ENCODE measurements at regions not wholly inside any gene's neighbourhood (a gene's known extent, or its start where the extent isn't known, plus 50 kb on each side); places are given as distances from the start of the nearest gene placed in this dataset.
"Not testable (repeated sequence)": the region's sequence is repeated elsewhere in the genome, so short reads cannot be mapped to it uniquely, and the experiment has no call there.

DNA sequence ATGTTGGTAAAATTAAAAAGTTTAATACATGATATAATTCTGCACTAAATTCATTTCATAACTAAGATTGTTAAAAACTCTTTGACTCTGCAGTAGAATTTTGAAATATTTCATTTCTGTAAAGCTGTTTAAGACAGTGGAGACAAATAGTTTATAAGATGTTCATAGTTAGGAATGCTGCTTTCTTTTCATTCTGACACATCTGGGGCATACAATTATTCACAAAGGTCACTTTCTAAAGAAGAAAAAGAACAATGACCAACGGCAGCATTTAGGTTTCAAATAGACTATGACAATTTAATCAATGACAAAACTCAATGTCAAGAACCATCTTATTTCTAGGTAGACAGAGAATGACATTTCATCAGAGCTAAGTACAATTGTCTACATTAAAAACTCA lies 1422.1 kb downstream of the PCDH9 start:
- no peak overlapping the region for H3K4me3 Mint-ChIP-seq
- peaks cover 2% of the 10 kb centered on the region for H3K9me3 Mint-ChIP-seq
- no peak overlapping the region for H3K27ac Mint-ChIP-seq
- H3K36me3 Mint-ChIP-seq, result no peaks in the 10 kb centered on the region
- ATAC-seq (ENCODE audit: low read depth) (no peak), DNase-seq (ENCODE audit: low spot score in 2 of 2) (no peak)
- no peaks in the 10 kb centered on the region for H3K27me3 Mint-ChIP-seq
- H3K4me1 Mint-ChIP-seq, result no peaks in the 10 kb centered on the region

DNA sequence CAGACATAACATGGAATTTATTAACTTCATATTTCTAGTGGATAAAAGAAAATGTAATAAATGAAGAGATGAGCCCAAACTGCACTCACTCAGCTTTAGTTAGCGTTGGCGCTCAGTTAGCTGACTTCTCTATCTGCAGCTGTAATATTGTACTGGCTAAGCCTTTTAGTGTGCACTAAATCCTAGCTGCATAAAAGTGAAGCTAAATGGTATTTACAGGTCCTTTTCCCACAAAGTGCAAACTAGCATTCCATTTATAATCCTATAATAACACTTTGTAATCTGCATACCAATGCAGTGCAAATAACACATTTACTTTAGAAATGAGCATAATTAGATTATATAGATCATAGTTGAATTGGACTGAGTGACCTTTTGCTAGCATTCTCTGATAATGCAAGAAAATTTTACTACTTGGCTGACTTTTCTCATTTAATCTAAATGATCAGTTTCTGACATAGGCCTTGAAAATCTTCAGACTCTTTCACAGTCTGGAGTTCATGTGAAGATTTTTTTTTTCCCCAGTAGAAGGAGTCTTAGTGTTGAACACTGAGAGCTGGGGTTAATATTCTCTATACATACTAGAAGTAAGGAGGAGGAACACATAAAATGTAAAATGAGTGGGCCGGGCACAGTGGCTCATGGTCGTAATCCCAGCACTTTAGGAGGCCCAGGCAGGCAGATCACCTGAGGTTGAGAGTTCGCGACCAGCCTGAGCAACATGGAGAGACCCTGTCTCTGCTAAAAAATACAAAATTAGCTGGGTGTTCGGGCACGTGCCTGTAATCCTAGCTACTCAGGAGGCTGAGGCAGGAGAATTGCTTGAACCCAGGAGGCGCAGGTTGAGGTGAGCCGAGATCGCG lies 1426.4 kb downstream of the PCDH9 start:
- Mint-ChIP-seq H3K36me3 (no peaks in the 10 kb centered on the region), H3K27me3 (no peaks in the 10 kb centered on the region), H3K27ac (no peak overlapping the region), H3K9me3 (no peaks in the 10 kb centered on the region), H3K4me1 (no peaks in the 10 kb centered on the region), H3K4me3 (no peak overlapping the region)
- ATAC-seq (ENCODE audit: low read depth) (no peak), DNase-seq (ENCODE audit: low spot score in 2 of 2) (no peak)

DNA sequence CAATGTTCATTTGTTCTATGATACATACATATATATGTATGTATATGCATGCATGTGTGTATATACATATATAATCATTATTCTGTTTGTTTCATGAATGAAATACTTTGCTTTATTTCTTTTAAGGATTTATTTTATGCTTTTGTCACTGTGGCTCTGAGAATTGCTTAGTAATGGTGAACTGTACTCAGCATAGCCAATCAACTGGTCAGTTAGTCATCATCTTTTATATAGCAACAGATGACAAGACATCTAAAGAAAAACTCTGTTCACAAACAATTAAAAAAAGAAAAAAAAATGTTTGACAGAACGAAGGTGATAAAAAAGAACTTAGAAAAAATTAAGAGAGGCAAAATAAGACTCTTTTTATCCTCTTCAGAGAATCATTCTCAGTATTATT lies 1440.3 kb downstream of the PCDH9 start:
- ATAC-seq (ENCODE audit: low read depth), result no peak
- DNase-seq (ENCODE audit: low spot score in 2 of 2), result no peak
- no peak overlapping the region for H3K4me3 Mint-ChIP-seq
- H3K27me3 Mint-ChIP-seq, result no peaks in the 10 kb centered on the region
- no peaks in the 10 kb centered on the region for H3K36me3 Mint-ChIP-seq
- no peak overlapping the region for H3K27ac Mint-ChIP-seq
- peaks cover 4% of the 10 kb centered on the region for H3K9me3 Mint-ChIP-seq
- no peaks in the 10 kb centered on the region for H3K4me1 Mint-ChIP-seq

DNA sequence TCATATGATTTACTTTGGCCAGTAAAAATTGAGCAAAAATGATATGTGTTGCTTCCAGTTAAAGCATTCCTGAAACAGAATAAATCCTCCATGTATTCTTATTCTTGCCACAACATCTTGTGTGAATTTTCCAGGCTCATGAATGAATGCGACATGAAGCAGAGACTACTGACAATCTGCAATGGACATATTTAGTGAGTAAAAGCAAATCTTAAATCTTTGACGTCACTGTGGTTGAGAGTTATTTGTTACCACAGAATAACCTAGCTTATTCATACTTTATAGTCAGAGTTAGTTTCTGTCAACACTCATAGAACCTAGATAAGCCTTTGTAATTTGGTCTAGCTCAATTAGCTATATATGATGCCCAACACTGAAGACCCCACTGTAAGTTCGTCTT lies 1443.1 kb downstream of the PCDH9 start:
- no peaks in the 10 kb centered on the region for H3K27me3 Mint-ChIP-seq
- peaks cover 3% of the 10 kb centered on the region for H3K9me3 Mint-ChIP-seq
- H3K36me3 Mint-ChIP-seq, result no peaks in the 10 kb centered on the region
- ATAC-seq (ENCODE audit: low read depth) (no peak), DNase-seq (ENCODE audit: low spot score in 2 of 2) (no peak)
- no peak overlapping the region for H3K4me3 Mint-ChIP-seq
- H3K27ac Mint-ChIP-seq, result no peak overlapping the region
- H3K4me1 Mint-ChIP-seq, result no peaks in the 10 kb centered on the region

DNA sequence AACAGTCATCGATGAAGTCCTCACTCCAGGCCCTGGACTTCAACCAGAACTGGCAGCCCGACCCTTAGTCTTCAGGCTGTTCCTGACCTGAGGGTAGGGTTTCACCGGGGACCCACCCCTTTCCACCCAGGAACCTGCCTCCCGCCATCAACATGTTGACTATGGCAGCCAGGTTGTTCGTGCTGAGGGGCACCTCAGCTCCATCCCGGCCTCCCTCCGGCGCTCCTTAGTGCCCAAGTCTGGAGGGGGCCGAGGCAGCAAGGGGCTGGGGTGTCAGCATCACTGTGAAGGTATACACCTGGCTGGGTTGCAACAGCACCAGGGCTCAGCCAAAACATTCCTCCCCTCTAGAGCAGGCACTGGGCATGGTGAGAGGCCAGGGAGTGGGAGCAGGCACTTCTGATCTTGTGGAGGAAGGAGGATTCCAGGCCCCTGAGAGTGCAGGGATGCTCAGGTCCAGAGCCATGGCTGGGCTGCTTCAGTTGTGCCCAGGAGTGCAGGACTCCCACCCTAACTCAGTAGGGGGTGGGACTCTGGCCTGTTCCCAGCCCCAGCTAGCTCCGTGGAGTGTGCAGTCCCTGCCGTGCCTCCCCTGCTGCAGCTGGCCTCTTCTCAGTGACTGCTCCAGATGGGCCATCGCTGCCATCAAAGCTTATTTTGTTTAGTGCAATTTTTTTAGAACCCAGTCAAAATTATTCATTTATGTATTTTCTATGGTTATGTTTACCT lies 1445.9 kb downstream of the PCDH9 start:
- H3K27me3 Mint-ChIP-seq, result no peaks in the 10 kb centered on the region
- peaks cover 5% of the 10 kb centered on the region for H3K9me3 Mint-ChIP-seq

DNA sequence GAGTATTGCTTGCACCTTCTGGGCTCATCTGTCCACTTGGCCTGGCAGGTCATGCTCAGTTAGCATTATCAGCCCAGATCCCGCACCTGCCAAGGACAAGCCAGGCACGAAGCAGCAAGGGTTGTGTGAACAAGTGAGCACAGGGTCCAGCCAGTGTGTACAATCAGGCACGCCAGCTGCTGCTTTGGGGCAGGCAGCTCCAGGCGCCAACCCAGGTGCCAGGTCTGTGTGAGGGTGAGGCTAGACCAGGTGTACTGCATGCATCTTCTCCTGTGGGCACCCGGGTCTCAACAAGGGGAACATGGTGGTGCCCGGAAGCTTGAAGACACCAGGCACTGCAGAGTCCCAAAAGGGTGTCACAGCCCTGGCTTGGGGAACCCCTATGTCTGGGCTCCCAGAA lies 1446.8 kb downstream of the PCDH9 start:
- no peak overlapping the region for H3K4me3 Mint-ChIP-seq
- H3K36me3 Mint-ChIP-seq, result no peaks in the 10 kb centered on the region
- no peaks in the 10 kb centered on the region for H3K4me1 Mint-ChIP-seq
- no peak for ATAC-seq (ENCODE audit: low read depth)
- no peaks in the 10 kb centered on the region for H3K27me3 Mint-ChIP-seq
- H3K9me3 Mint-ChIP-seq, result peaks cover 5% of the 10 kb centered on the region
- no peak for DNase-seq (ENCODE audit: low spot score in 2 of 2)
- H3K27ac Mint-ChIP-seq, result no peak overlapping the region

More for the DNA sequence above, 1445.9 kb downstream of the PCDH9 start:
- Mint-ChIP-seq H3K4me3 (no peak overlapping the region), H3K4me1 (no peaks in the 10 kb centered on the region), H3K36me3 (no peaks in the 10 kb centered on the region), H3K27ac (no peak overlapping the region)
- no peak for DNase-seq (ENCODE audit: low spot score in 2 of 2)
- ATAC-seq (ENCODE audit: low read depth), result no peak

DNA sequence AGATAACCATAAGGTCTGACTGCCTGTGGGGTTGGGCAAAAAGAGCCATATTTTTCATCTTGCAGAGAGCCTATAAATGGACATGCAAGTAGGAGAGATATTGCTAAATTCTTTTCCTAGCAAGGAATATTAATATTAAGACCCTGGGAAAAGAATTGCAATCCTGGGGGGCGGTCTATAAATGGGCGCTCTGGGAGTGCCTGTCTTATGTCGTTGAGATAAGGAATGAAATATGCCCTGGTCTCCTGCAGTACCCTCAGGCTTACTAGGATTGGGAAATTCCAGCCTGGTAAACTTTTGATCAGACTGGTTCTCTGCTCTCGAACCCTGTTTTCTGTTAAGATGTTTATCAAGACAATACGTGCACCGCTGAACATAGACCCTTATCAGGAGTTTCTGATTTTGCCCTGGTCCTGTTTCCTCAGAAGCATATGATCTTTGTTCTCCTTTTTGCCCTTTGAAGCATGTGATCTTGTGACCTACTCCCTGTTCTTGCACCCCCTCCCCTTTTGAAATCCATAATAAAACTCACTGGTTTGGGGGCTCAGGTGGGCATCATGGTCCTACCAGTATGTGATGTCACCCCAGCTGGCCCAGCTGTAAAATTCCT lies 1458.3 kb downstream of the PCDH9 start:
- H3K4me3 Mint-ChIP-seq; DNase-seq (ENCODE audit: low spot score in 2 of 2); H3K36me3 Mint-ChIP-seq; H3K27me3 Mint-ChIP-seq; H3K4me1 Mint-ChIP-seq; H3K27ac Mint-ChIP-seq; ATAC-seq (ENCODE audit: low read depth): not testable (repeated sequence)
- peaks cover 11% of the 10 kb centered on the region for H3K9me3 Mint-ChIP-seq

DNA sequence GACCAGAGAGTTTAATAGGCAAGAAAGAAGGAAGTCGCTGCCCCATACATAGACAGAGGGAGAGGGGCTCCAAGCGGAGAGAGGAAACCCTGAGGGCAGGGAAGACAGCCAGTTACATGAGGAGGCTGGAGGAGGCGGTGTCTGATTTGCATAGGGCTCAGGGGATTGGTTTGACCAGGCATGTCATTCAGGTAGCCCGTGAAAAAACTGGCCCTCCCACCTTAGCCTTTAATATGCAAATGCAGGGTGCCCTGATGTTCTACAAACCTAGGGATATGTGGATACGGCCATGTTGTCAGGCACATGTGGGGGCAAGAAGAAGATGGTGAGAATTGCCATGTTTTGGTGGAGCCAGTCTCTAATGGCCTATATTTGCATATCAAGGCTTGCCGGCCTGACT lies 1461.6 kb downstream of the PCDH9 start:
- no peak for DNase-seq (ENCODE audit: low spot score in 2 of 2)
- Mint-ChIP-seq H3K27ac (no peak overlapping the region), H3K36me3 (no peaks in the 10 kb centered on the region), H3K4me1 (no peaks in the 10 kb centered on the region), H3K4me3 (no peak overlapping the region), H3K27me3 (no peaks in the 10 kb centered on the region), H3K9me3 (peaks cover 11% of the 10 kb centered on the region)
- no peak for ATAC-seq (ENCODE audit: low read depth)

DNA sequence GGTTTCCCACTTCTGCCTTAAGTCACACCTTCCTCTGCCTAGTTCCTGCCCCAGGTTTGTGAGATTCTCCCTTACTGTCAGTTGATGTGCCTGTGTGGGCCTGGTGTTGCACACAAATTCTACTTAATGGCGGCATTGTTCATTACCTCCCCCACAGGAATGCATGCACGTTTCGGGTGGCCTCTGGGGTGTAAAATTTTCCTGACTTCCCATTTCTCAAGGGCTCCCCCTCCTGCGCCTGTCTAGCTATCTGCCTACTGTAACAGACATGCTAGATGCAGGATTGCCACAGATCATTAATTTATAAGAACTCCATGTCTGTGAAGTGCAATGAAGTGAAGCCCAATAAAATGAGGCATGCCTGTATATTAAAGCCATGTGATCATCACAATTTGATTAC lies 1466.3 kb downstream of the PCDH9 start:
- H3K36me3 Mint-ChIP-seq, result no peaks in the 10 kb centered on the region
- DNase-seq (ENCODE audit: low spot score in 2 of 2) (no peak), ATAC-seq (ENCODE audit: low read depth) (no peak)
- no peak overlapping the region for H3K4me3 Mint-ChIP-seq
- H3K27me3 Mint-ChIP-seq, result no peaks in the 10 kb centered on the region
- peaks cover 14% of the 10 kb centered on the region for H3K9me3 Mint-ChIP-seq
- H3K4me1 Mint-ChIP-seq, result no peaks in the 10 kb centered on the region
- no peak overlapping the region for H3K27ac Mint-ChIP-seq

DNA sequence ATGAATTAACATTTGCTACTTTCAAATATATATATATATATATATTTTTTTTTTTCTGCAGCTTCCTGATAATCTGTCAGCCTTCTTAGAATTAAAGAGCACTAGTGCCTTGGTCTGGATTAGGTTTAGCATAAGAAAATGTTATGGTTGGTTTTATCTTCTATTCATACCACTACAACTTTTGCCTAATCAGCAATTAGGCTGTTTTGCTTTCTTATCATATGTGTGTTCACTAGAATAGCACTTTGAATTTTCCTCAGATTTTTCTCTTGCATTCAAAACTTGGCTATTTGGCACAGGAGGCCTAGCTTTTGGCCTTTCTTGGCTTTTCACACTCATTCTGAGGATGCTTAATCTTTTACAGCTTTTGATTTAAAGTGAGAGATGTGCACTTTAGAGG lies 1468.1 kb downstream of the PCDH9 start:
- H3K36me3 Mint-ChIP-seq, result no peaks in the 10 kb centered on the region
- no peak overlapping the region for H3K27ac Mint-ChIP-seq
- H3K27me3 Mint-ChIP-seq, result no peaks in the 10 kb centered on the region
- ATAC-seq (ENCODE audit: low read depth) (no peak), DNase-seq (ENCODE audit: low spot score in 2 of 2) (no peak)
- H3K9me3 Mint-ChIP-seq, result peaks cover 14% of the 10 kb centered on the region
- H3K4me3 Mint-ChIP-seq, result no peak overlapping the region
- H3K4me1 Mint-ChIP-seq, result no peaks in the 10 kb centered on the region

DNA sequence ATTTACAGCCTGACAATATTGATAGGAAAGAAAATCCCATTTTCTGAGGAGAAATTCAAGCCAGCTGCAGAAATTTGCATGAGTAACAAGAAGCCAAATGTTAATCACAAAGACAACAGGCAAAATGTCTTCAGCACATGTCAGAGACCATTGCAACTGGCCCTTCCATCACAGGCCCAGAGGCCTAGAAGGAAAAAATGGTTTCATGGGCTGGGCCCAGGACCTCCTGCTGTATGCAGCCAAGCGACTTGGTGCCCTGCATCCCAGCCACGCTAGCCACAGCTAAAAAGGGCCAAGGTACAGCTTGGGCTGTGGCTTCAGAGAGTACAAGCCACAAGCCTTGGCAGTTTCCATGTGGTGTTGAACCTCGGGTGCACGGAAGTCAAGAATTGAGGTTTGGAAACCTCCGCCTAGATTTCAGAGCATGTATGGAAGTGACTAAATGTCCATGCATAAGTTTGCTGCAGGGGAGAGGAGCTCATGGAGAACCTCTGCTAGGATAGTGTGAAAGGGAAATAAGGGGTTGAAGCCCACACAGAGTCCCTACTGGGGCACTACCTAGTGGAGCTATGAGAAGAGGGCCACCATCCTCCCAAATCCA lies 1474.0 kb downstream of the PCDH9 start:
- DNase-seq (ENCODE audit: low spot score in 2 of 2) (no peak), ATAC-seq (ENCODE audit: low read depth) (no peak)
- no peaks in the 10 kb centered on the region for H3K36me3 Mint-ChIP-seq
- no peaks in the 10 kb centered on the region for H3K4me1 Mint-ChIP-seq
- no peak overlapping the region for H3K27ac Mint-ChIP-seq
- peaks cover 18% of the 10 kb centered on the region for H3K9me3 Mint-ChIP-seq
- H3K4me3 Mint-ChIP-seq, result no peak overlapping the region
- H3K27me3 Mint-ChIP-seq, result no peaks in the 10 kb centered on the region

DNA sequence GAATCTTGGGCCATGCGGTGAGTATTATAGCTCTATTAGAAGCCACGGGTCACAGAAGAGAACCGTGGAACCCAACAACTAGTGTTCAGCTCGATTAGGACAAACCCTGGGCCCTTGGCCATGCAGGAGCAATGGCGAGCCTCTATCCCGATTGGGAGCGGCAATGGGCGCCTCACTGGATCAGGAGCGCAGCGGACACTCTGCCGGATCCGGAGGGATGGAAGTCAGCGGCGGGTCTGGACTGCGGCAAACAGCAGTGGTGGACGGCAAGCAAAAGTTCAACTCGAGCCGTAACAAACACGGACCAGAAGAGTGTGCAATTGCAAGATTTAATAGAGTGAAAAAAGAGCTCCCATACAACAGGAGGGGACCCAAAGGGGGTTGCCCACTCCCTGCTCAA lies 1481.9 kb downstream of the PCDH9 start:
- Mint-ChIP-seq H3K27ac (no peak overlapping the region), H3K27me3 (no peaks in the 10 kb centered on the region), H3K36me3 (no peaks in the 10 kb centered on the region), H3K9me3 (peaks cover 7% of the 10 kb centered on the region), H3K4me1 (no peaks in the 10 kb centered on the region), H3K4me3 (no peak overlapping the region)
- ATAC-seq (ENCODE audit: low read depth) (no peak), DNase-seq (ENCODE audit: low spot score in 2 of 2) (no peak)

DNA sequence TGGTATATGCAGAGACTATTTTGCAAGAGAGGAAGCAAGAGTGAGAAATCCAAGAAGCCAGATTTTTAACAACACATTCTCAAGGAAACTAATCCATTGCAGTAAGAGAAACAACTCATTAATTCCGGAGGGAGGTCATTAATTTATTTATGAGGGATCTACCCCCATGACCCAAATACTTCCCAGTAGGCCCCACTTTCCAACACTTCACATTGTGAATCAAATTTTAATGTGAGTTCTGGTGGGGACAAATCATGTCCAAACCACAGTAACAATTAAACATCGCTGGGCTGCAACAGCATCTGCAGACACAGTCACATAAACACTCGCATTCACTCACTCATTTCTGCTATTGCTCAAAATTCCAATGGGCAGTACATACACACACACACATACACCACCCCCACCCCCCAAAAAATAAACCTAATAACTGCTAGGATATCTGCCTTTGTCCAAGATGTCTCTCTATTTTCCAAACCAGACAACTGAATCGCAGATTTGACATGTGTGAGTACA lies 1483.7 kb downstream of the PCDH9 start:
- no peaks in the 10 kb centered on the region for H3K27me3 Mint-ChIP-seq
- H3K4me3 Mint-ChIP-seq, result no peak overlapping the region
- no peaks in the 10 kb centered on the region for H3K4me1 Mint-ChIP-seq
- H3K27ac Mint-ChIP-seq, result no peak overlapping the region
- H3K36me3 Mint-ChIP-seq, result no peaks in the 10 kb centered on the region
- DNase-seq (ENCODE audit: low spot score in 2 of 2) (no peak), ATAC-seq (ENCODE audit: low read depth) (no peak)
- peaks cover 6% of the 10 kb centered on the region for H3K9me3 Mint-ChIP-seq

DNA sequence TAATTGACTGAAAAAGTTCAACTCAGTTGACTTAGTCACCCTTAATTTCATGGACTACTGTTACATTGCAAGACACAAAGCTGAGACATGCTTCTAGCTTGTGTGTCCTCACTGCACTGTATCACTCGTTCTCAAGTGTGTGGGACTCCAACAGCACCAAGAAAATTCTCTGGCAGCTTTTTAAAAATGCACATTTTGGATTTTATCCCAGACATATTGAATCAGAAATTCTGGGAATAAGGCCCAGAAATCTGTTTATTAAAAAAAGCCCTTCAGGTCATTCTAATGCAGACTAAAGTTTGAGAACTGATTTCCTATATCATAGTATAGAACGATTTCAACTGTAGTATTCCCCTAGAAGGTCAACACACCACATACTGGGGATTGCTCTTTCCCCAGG lies 1485.3 kb downstream of the PCDH9 start:
- peaks cover 6% of the 10 kb centered on the region for H3K9me3 Mint-ChIP-seq
- H3K27ac Mint-ChIP-seq, result no peak overlapping the region
- H3K36me3 Mint-ChIP-seq, result no peaks in the 10 kb centered on the region
- DNase-seq (ENCODE audit: low spot score in 2 of 2) (no peak), ATAC-seq (ENCODE audit: low read depth) (no peak)
- no peak overlapping the region for H3K4me3 Mint-ChIP-seq
- H3K27me3 Mint-ChIP-seq, result no peaks in the 10 kb centered on the region
- H3K4me1 Mint-ChIP-seq, result no peaks in the 10 kb centered on the region

Data from memory B cell (primary cell).